GM11168 (cell line): ENCODE measurements at regions not wholly inside any gene's neighbourhood (a gene's known extent, or its start where the extent isn't known, plus 50 kb on each side); places are given as distances from the start of the nearest gene placed in this dataset.

Experiments
- in situ Hi-C: fragments of 300-500 bp; cut with MboI; formaldehyde crosslinking; loops from one replicate; pipeline ENCODE4 v1.12.0; 2022; ENCODE audit warnings: low sequenced_read_pairs; ENCODE audit not compliant: unreplicated experiment

DNA sequence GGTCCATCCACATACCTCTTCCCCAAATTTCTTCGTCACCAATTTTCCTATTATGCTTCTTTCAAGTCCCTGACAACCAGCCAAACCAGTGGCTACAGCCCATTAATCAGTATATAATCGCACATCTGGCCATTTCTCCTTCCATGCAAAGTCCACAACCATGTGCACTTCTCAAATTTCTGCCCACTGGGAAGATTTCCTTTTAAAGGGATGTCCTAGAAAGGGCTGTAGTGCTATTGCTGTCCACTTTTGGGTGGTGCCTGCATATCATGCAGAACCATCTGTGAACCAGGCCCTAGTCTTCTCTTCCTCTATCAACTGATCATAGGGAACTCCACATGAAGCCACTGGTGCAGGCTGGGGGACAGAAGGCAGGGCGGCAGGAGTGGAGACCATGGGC, 55.2 kb upstream of the MID1IP1 start:
- in situ Hi-C loops: no loop called here

GRCh38 chrX:38750551-38750950, 50.7 kb upstream of the MID1IP1 start:
- in situ Hi-C loops: loop anchor here (10.0 to 25.0 kb wide), 3 partner anchors 237 to 487 kb away; no protein-coding TSS in a partner anchor
